OCI-LY1 (cell line): ENCODE measurements at regions not wholly inside any gene's neighbourhood (a gene's known extent, or its start where the extent isn't known, plus 50 kb on each side); places are given as distances from the start of the nearest gene placed in this dataset.

Source experiments
- H2AFZ ChIP-seq: fragments of 200-600 bp; sonication (generic), shearing (Covaris generic); 2 replicates; pipeline ENCODE4 v1.6.0; 2014; ENCODE audit warnings: antibody characterized with exemption, mild to moderate bottlenecking, low read length
- H3F3A ChIP-seq: fragments of 200-600 bp; sonication (generic), shearing (Covaris generic); 2 replicates; pipeline ENCODE4 v1.6.0; 2014; ENCODE audit warnings: mild to moderate bottlenecking, antibody characterized with exemption, low read length, moderate library complexity; ENCODE audit not compliant: insufficient read depth
- H3K27ac ChIP-seq: fragments of 200-600 bp; sonication (generic); 2 replicates; pipeline ENCODE4 v1.5.1; 2014; ENCODE audit warnings: low read length, mixed run types, mild to moderate bottlenecking, low read depth; ENCODE audit not compliant: poor library complexity, severe bottlenecking
- H3K27me3 ChIP-seq: fragments of 200-600 bp; sonication (generic); 2 replicates; pipeline ENCODE4 v1.6.0; 2014; ENCODE audit warnings: antibody characterized with exemption, mild to moderate bottlenecking, low read length, moderate library complexity; ENCODE audit not compliant: insufficient read depth
- H3K36me3 ChIP-seq: fragments of 200-600 bp; sonication (generic); 2 replicates; pipeline ENCODE4 v1.6.1; 2014; ENCODE audit warnings: mild to moderate bottlenecking, antibody characterized with exemption, low read length, moderate library complexity, mixed read lengths; ENCODE audit not compliant: insufficient read depth
- H3K4me1 ChIP-seq: fragments of 200-600 bp; sonication (generic); 2 replicates; pipeline ENCODE4 v1.5.1; 2014; ENCODE audit warnings: mild to moderate bottlenecking, low read length, moderate library complexity; ENCODE audit not compliant: insufficient read depth, severe bottlenecking
- H3K4me2 ChIP-seq: fragments of 200-600 bp; sonication (generic), shearing (Covaris generic); 2 replicates; pipeline ENCODE4 v1.6.1; 2014; ENCODE audit warnings: low read length
- H3K4me3 ChIP-seq: fragments of 200-600 bp; sonication (generic); 2 replicates; pipeline ENCODE4 v1.5.1; 2014; ENCODE audit warnings: low read length, low read depth, mild to moderate bottlenecking, mixed read lengths; ENCODE audit not compliant: poor library complexity, severe bottlenecking
- H3K79me2 ChIP-seq: fragments of 200-600 bp; shearing (Covaris generic); 2 replicates; pipeline ENCODE4 v1.6.1; 2016; ENCODE audit warnings: mixed run types, low read length, mixed read lengths; ENCODE audit not compliant: insufficient read depth
- H3K9ac ChIP-seq: fragments of 200-600 bp; sonication (generic), shearing (Covaris generic); 2 replicates; pipeline ENCODE4 v1.6.1; 2014; ENCODE audit warnings: mild to moderate bottlenecking, low read length, mixed read lengths
- H3K9me2 ChIP-seq: fragments of 200-600 bp; sonication (generic), shearing (Covaris generic); 2 replicates; pipeline ENCODE4 v1.6.1; 2014; ENCODE audit warnings: low read depth, mild to moderate bottlenecking, low read length, mixed read lengths
- H3K9me3 ChIP-seq: fragments of 200-600 bp; shearing (Covaris generic); 2 replicates; pipeline ENCODE4 v1.6.1; 2014; ENCODE audit warnings: low read length, mixed read lengths
- H4K20me1 ChIP-seq: fragments of 200-600 bp; sonication (generic), shearing (Covaris generic); 2 replicates; pipeline ENCODE4 v1.6.0; 2016; ENCODE audit warnings: mild to moderate bottlenecking, low read length; ENCODE audit not compliant: insufficient read depth
- CTCF ChIP-seq: fragments of 200-600 bp; sonication (generic), shearing (Covaris generic); IDR thresholded peaks from 2 replicates; pipeline ENCODE4 v1.5.1; 2017; ENCODE audit warnings: mild to moderate bottlenecking, antibody characterized with exemption, low read length, moderate library complexity, mixed read lengths
- EZH2 ChIP-seq: fragments of 200-600 bp; sonication (generic), shearing (Covaris generic); IDR thresholded peaks from 2 replicates; pipeline ENCODE4 v1.8.0; 2017; ENCODE audit warnings: borderline replicate concordance, mixed run types, mild to moderate bottlenecking, antibody characterized with exemption, low read length, moderate library complexity, mixed read lengths

- Histone ChIP-seq H4K20me1 (no peaks in the 10 kb centered on the region), H3K27me3 (no peaks in the 10 kb centered on the region), H3K4me2 (no peak overlapping the region), H3K4me1 (no peaks in the 10 kb centered on the region), H3K9me3 (no peaks in the 10 kb centered on the region), H3K4me3 (no peak overlapping the region), H2AFZ (no peak overlapping the region), H3K27ac (no peak overlapping the region), H3F3A (no peaks in the 10 kb centered on the region), H3K9ac (no peak overlapping the region), H3K36me3 (no peaks in the 10 kb centered on the region), H3K9me2 (no peaks in the 10 kb centered on the region), H3K79me2 (no peaks in the 10 kb centered on the region)
- TF ChIP-seq EZH2 = no peak
- TF ChIP-seq CTCF = no peak
These were observed 455.9 kb upstream of the USP15 start for GRCh38 chr12:61804301-61804700.

GRCh38 chr12:61808856-61809255 is 451.3 kb upstream of the USP15 start:
- H2AFZ ChIP-seq = no peak overlapping the region
- no peak overlapping the region for H3K9ac ChIP-seq

GRCh38 chr12:61810486-61810885 is 449.7 kb upstream of the USP15 start:
- H3K4me1 ChIP-seq = no peaks in the 10 kb centered on the region
- no peaks in the 10 kb centered on the region for H3K9me3 ChIP-seq
- H3K27ac ChIP-seq = no peak overlapping the region
- H3K9ac ChIP-seq = no peak overlapping the region
- H3K27me3 ChIP-seq = no peaks in the 10 kb centered on the region
- no peaks in the 10 kb centered on the region for H3K79me2 ChIP-seq
- no peaks in the 10 kb centered on the region for H3K9me2 ChIP-seq
- no peaks in the 10 kb centered on the region for H3K36me3 ChIP-seq
- H4K20me1 ChIP-seq = no peaks in the 10 kb centered on the region
- H3F3A ChIP-seq = no peaks in the 10 kb centered on the region
- H3K4me3 ChIP-seq = no peak overlapping the region
- H2AFZ ChIP-seq = no peak overlapping the region
- no peak overlapping the region for H3K4me2 ChIP-seq
- no peak for TF ChIP-seq CTCF
- TF ChIP-seq EZH2 = no peak

More at GRCh38 chr12:61808856-61809255, 451.3 kb upstream of the USP15 start:
- Histone ChIP-seq H3F3A (no peaks in the 10 kb centered on the region), H3K9me2 (no peaks in the 10 kb centered on the region), H4K20me1 (no peaks in the 10 kb centered on the region), H3K4me1 (no peaks in the 10 kb centered on the region), H3K27me3 (no peaks in the 10 kb centered on the region), H3K79me2 (no peaks in the 10 kb centered on the region), H3K9me3 (no peaks in the 10 kb centered on the region), H3K4me3 (no peak overlapping the region), H3K36me3 (no peaks in the 10 kb centered on the region), H3K4me2 (no peak overlapping the region), H3K27ac (no peak overlapping the region)
- TF ChIP-seq CTCF (no peak), EZH2 (no peak)
